ENCODE measurements at regions not wholly inside any gene's neighbourhood (a gene's known extent, or its start where the extent isn't known, plus 50 kb on each side); places are given as distances from the start of the nearest gene placed in this dataset.
"Not testable (repeated sequence)": the region's sequence is repeated elsewhere in the genome, so short reads cannot be mapped to it uniquely, and the experiment has no call there.

- no peak for DNase-seq (ENCODE audit: low read depth)
These were observed 282.8 kb downstream of the ALDH8A1 start for GRCh38 chr6:134667111-134667510.

- DNase-seq (ENCODE audit: low read depth) = no peak
These were observed 283.8 kb downstream of the ALDH8A1 start for GRCh38 chr6:134666125-134666524.

- no peak for DNase-seq (ENCODE audit: low read depth)
These were observed 284.7 kb downstream of the ALDH8A1 start for GRCh38 chr6:134665029-134665723.

- DNase-seq (ENCODE audit: low read depth) = no peak
These were observed 285.9 kb downstream of the ALDH8A1 start for GRCh38 chr6:134663800-134664535.

DNA sequence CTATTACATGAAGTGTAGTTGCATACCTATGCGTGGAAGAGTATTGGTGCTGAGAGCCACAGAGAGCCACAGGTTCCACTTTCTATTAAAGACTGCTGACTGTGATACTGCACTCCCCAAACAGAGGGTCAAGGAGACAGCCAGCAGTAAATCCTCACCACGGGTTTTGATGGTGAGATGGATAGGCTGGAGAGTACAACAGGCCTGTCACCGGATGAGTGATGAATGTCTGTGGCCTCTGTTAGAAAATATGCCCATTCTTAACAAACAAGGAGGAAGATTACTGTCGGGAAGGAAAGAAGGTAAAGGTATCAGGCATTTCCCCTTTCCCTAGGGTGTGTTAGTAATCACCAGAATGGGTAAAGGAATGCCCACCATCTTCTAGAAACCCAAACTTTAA is 286.5 kb downstream of the ALDH8A1 start:
- DNase-seq (ENCODE audit: low read depth) = no peak

GRCh38 chr6:134662077-134662700 is 287.7 kb downstream of the ALDH8A1 start:
- DNase-seq (ENCODE audit: low read depth) = no peak

DNA sequence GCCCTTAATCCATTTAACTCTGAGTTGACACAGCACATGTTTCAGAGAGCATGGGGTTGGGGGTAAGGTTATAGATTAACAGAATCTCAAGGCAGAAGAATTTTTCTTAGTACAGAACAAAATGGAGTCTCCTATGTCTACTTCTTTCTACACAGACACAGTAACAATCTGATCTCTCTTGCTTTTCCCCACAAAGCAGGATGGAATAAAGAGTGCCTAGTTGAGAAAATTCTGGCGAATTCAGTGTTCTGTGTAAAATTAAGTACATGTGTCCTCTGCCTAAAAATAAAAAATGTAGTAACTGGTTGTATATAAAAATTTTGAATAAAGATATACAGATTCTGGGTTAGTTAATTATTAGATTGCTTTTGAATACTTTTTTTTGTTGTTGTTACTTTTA is 290.0 kb downstream of the ALDH8A1 start:
- not testable (repeated sequence) for DNase-seq (ENCODE audit: low read depth)

DNA sequence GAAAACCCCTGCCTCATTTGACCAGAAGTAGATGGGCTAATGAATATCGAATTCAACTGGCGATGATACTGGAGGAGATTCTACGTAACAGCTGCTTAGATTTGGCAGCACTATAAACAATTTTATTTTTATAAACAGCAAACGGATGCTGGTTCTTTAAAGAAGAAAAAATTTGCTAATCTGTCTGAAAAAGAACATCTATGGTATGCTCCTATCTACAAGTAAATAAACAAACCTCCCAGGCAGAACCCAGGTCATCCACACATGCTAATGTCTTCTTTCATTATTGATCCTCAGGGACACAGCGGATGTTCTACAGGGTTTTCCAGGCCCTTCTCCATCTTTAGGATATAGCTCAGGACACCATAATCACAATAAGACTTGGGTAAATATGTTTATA is 291.3 kb downstream of the ALDH8A1 start:
- DNase-seq (ENCODE audit: low read depth) = no peak

DNA sequence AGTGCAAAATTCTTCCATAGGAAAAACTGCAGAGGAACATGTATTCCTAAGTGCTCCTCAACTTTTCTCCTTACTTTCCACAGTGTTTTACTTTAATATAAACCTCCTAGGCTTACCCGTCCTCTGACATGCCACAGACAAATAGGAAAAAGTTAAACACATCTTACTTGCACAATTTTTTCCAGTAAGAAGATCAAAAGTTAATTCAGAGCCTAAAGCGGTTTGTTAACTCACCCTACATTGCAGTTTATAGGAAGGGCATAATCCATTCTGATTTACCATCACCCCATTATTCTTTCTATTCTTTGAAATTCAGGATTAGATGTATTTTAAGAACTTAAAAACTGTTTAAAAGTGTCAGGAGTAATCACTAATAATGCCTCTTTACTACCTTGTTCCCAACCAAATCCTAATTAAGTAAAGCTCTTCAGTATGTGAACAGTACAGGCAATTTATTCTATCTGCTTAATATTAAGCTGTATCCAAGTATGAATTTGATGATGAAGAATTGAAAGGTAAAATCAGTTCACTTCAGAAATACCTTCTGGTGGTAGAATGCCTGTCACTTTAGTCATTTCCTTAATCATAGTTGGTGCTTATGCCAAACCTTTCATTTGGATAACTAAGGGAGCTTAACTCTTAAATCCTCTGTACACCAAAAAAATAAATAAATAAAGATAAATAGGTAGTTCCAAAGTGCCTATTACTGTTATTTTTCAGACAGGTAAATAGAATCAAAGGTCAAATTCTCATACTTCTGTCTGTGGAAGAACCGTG is 292.0 kb downstream of the ALDH8A1 start:
- DNase-seq (ENCODE audit: low read depth) = no peak

DNA sequence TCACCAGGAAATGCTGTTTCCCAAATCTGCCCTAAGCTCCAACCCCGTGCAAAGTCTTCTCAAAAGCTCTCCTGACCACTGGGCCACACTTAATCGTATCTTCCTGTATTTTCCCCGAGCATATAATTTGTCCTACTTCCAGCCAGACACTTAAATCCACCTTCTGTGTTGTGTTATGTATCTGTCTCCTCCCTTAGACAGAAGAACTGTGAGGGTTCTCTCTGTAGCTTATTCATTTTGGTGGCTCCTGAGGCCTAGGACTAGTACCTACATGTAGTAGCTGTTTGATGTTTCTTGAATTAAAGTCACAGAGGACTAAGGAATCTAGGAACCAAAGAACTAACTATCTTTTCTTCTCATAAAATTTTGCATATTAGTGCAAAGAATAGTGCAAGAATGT is 292.6 kb downstream of the ALDH8A1 start:
- no peak for DNase-seq (ENCODE audit: low read depth)

- DNase-seq (ENCODE audit: low read depth) = no peak
These were observed 295.1 kb downstream of the ALDH8A1 start for GRCh38 chr6:134654751-134655150.

GRCh38 chr6:134651519-134651918 is 298.4 kb downstream of the ALDH8A1 start:
- DNase-seq (ENCODE audit: low read depth) = no peak

- no peak for DNase-seq (ENCODE audit: low read depth)
These were observed 302.0 kb downstream of the ALDH8A1 start for GRCh38 chr6:134647861-134648260.

DNA sequence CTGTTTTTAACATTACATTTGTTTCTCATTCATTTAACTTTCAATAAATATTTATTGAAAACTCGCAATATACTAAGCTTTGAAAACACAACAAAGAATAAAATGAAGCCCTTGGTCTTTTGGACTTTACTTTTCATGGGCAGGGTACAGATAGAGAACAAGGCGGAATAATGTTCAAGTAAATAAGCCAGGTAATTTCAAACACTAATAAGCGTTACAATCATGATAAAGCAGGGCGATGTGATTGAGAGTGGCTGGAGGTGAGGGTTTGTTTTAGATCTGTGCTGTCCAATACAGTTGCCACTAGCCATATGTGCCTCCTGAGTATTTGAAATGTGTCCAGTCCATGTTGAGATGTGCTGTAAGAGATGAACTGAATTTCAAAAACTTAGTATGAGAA is 307.1 kb downstream of the ALDH8A1 start:
- no peak for DNase-seq (ENCODE audit: low read depth)

DNA sequence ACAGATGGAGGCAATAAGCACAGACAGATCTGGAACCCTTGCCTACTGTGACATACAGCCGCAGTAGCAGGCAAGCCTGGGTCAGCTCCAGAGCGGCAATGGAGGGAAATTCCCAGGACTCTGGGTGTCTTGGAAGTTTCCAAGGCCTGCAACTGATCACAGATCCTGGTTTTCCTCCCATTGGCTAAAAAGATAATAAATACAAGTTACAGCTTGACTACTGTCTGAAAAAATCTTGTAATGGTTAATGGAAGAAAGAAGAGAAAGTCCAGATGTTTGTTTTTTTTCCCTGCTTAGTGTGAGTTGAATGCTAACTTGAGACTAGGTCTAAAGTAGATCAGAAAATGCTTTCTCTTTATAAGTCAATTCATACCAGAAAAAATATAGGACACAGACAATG is 307.6 kb downstream of the ALDH8A1 start:
- no peak for DNase-seq (ENCODE audit: low read depth)

GRCh38 chr6:134640975-134641429 is 308.9 kb downstream of the ALDH8A1 start:
- peak; percentile 67 for DNase-seq (ENCODE audit: low read depth)

GRCh38 chr6:134640229-134640628 is 309.7 kb downstream of the ALDH8A1 start:
- DNase-seq (ENCODE audit: low read depth) = no peak

- DNase-seq (ENCODE audit: low read depth) = no peak
These were observed 312.0 kb downstream of the ALDH8A1 start for GRCh38 chr6:134637847-134638437.

GRCh38 chr6:134637282-134637681 is 312.6 kb downstream of the ALDH8A1 start:
- DNase-seq (ENCODE audit: low read depth) = no peak

GRCh38 chr6:134636186-134636799 is 313.6 kb downstream of the ALDH8A1 start:
- DNase-seq (ENCODE audit: low read depth) = no peak

- no peak for DNase-seq (ENCODE audit: low read depth)
These were observed 314.9 kb downstream of the ALDH8A1 start for GRCh38 chr6:134634966-134635365.

DNA sequence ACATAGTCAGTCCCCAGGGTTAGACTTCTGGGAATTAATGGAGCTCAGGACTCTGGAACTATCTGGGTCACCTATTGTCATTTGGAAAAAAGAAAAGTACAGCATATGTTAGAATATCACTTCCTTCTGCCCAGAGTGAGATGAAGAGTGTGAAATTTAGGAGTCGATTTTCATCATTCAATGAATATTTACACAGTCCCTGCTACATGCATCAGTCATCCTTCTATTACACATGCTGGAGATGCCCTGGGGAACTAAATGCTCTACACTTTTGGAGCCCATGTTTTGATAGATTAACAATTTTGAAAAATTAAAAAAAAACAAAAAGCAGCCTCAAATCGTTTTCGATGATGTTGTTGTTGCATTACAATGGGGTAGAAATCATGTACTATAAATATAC is 315.4 kb downstream of the ALDH8A1 start:
- no peak for DNase-seq (ENCODE audit: low read depth)

Measured in stimulated activated CD8-positive, alpha-beta memory T cell treated with anti-CD3 and anti-CD28 coated beads, Interleukin-15, amount 100 ng/mL, for 1 hour (primary cell).